WTC11 (cell line): ENCODE measurements at regions not wholly inside any gene's neighbourhood (a gene's known extent, or its start where the extent isn't known, plus 50 kb on each side); places are given as distances from the start of the nearest gene placed in this dataset.

ENCODE experiments used
- ATF2 ChIP-seq: sonication (generic); formaldehyde crosslinking; IDR thresholded peaks from 2 replicates; pipeline ENCODE4 v1.8.1; 2022; ENCODE audit warnings: low read depth, missing genetic modification reagents, borderline replicate concordance
- ATF3 ChIP-seq: sonication (generic); formaldehyde crosslinking; conservative IDR thresholded peaks from 2 replicates; pipeline ENCODE4 v1.8.1; 2022; ENCODE audit warnings: mild to moderate bottlenecking, missing genetic modification reagents
- ATF6 ChIP-seq: sonication (generic); formaldehyde crosslinking; IDR thresholded peaks from 2 replicates; pipeline ENCODE4 v1.8.1; 2023; ENCODE audit warnings: mild to moderate bottlenecking, missing genetic modification reagents
- CREB1 ChIP-seq: sonication (generic); formaldehyde crosslinking; IDR thresholded peaks from 2 replicates; pipeline ENCODE4 v1.8.0; 2023; ENCODE audit warnings: mild to moderate bottlenecking, missing genetic modification reagents
- CTCF ChIP-seq: fragments of 200-600 bp; IDR thresholded peaks from 2 replicates; pipeline ENCODE4 v1.8.0; 2022; ENCODE audit warnings: antibody characterized with exemption
- ESRRA ChIP-seq: sonication (generic); formaldehyde crosslinking; IDR thresholded peaks from 2 replicates; pipeline ENCODE4 v1.8.1; 2022; ENCODE audit warnings: mild to moderate bottlenecking, missing genetic modification reagents, borderline replicate concordance
- IRF2 ChIP-seq: sonication (generic); formaldehyde crosslinking; IDR thresholded peaks from 2 replicates; pipeline ENCODE4 v1.8.0; 2022; ENCODE audit warnings: low read depth, missing genetic modification reagents, borderline replicate concordance
- NFYB ChIP-seq: sonication (generic); formaldehyde crosslinking; conservative IDR thresholded peaks from 2 replicates; pipeline ENCODE4 v1.8.0; 2022; ENCODE audit warnings: low read depth, missing genetic modification reagents
- RELA ChIP-seq: sonication (generic); formaldehyde crosslinking; IDR thresholded peaks from 2 replicates; pipeline ENCODE4 v1.8.1; 2022; ENCODE audit warnings: missing genetic modification reagents, mild to moderate bottlenecking, borderline replicate concordance
- SMAD3 ChIP-seq: sonication (generic); formaldehyde crosslinking; IDR thresholded peaks from 2 replicates; pipeline ENCODE4 v1.8.0; 2022; ENCODE audit warnings: missing genetic modification reagents, mild to moderate bottlenecking, borderline replicate concordance
- TEAD4 ChIP-seq: sonication (generic); formaldehyde crosslinking; IDR thresholded peaks from 2 replicates; pipeline ENCODE4 v1.8.0; 2022; ENCODE audit warnings: mild to moderate bottlenecking, missing genetic modification reagents
- ZNF138 ChIP-seq: sonication (generic); formaldehyde crosslinking; conservative IDR thresholded peaks from 2 replicates; pipeline ENCODE4 v1.8.1; 2022; ENCODE audit warnings: mild to moderate bottlenecking, moderate library complexity, missing genetic modification reagents

- TF ChIP-seq CTCF, result no peak
- TF ChIP-seq IRF2 (CRISPR knock-in tag), result no peak
- no peak for TF ChIP-seq ZNF138 (CRISPR knock-in tag)
- TF ChIP-seq ATF3, result no peak
- no peak for TF ChIP-seq RELA (CRISPR knock-in tag)
- no peak for TF ChIP-seq CREB1 (CRISPR knock-in tag)
- no peak for TF ChIP-seq TEAD4 (CRISPR knock-in tag)
- TF ChIP-seq SMAD3 (CRISPR knock-in tag), result no peak
- TF ChIP-seq ATF6 (CRISPR knock-in tag), result no peak
- no peak for TF ChIP-seq NFYB
- no peak for TF ChIP-seq ATF2
- no peak for TF ChIP-seq ESRRA (CRISPR knock-in tag)
Observed at GRCh38 chr9:108043585-108043984, 554.0 kb upstream of the KLF4 start.
